ENCODE measurements at regions not wholly inside any gene's neighbourhood (a gene's known extent, or its start where the extent isn't known, plus 50 kb on each side); places are given as distances from the start of the nearest gene placed in this dataset.

GRCh38 chr6:126824226-126824625 lies 294.2 kb upstream of the RSPO3 start:
- TF ChIP-seq CTCF (IDR thresholded peaks at IDR 0.05) (no peak), POLR2A (IDR thresholded peaks at IDR 0.05) (no peak)
